HUES6 (cell line): ENCODE measurements at regions not wholly inside any gene's neighbourhood (a gene's known extent, or its start where the extent isn't known, plus 50 kb on each side); places are given as distances from the start of the nearest gene placed in this dataset.
"Not testable (repeated sequence)": the region's sequence is repeated elsewhere in the genome, so short reads cannot be mapped to it uniquely, and the experiment has no call there.

Experiments
- H3K27ac ChIP-seq: 2 replicates; pipeline ENCODE4 v1.7.0; 2013; ENCODE audit warnings: low read depth, mild to moderate bottlenecking, low read length, inconsistent platforms
- H3K27me3 ChIP-seq: 2 replicates; pipeline ENCODE4 v1.6.1; 2013; ENCODE audit warnings: low read length; ENCODE audit not compliant: control insufficient read depth, insufficient read depth
- H3K36me3 ChIP-seq: 2 replicates; pipeline ENCODE4 v1.6.1; 2013; ENCODE audit warnings: low read length; ENCODE audit not compliant: control insufficient read depth, insufficient read depth
- H3K4me1 ChIP-seq: 2 replicates; pipeline ENCODE4 v1.6.1; 2013; ENCODE audit warnings: low read length; ENCODE audit not compliant: control insufficient read depth, insufficient read depth
- H3K4me3 ChIP-seq: 2 replicates; pipeline ENCODE4 v1.5.1; 2013; ENCODE audit warnings: low read depth, low read length
- H3K9ac ChIP-seq: one replicate; pipeline ENCODE4 v1.6.1; 2013; ENCODE audit warnings: mild to moderate bottlenecking, low read length
- H3K9me3 ChIP-seq: 2 replicates; pipeline ENCODE4 v1.6.1; 2013; ENCODE audit warnings: low read depth, low read length; ENCODE audit not compliant: control insufficient read depth, insufficient read depth

DNA sequence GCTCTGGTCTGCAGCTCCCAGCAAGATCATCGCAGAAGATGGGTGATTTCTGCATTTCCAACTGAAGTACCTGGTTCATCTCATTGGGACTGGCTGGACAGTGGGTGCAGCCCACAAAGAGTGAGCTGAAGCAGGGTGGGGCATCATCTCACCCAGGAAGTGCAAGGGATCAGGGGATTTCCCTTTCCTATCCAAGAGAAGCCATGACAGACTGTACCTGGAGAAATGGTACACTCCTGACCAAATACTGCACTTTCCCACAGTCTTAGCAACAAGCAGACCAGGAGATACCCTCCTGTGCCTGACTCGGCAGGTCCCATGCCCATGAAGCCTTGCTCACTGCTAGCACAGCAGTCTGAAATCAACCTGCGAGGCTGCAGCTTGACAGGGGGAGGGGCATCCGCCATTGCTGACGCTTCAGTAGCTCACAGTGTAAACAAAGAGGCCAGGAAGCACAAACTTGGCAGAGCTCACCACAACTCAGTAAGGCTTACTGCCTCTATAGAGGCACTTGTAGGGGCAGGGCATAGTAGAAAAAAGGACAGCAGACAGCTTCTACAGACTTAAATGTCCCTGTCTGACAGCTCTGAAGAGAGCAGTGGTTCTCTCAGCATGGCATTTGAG lies 60.5 kb downstream of the AREG start:
- not testable (repeated sequence) for H3K36me3 ChIP-seq

DNA sequence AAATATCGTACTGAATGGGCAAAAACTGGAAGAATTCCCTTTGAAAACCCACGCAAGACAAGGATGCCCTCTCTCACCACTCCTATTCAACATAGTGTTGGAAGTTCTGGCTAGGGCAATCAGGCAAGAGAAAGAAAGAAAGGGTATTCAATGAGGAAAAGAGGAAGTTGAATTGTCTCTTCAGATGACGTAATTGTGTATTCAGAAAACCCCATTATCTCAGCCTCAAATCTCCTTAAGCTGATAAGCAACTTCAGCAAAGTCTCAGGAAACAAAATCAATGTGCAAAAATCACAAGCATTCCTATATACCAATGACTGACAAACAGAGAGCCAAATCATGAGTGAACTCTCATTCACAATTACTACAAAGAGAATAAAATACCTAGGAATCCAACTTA lies 64.4 kb downstream of the AREG start:
- H3K4me1 ChIP-seq, H3K27ac ChIP-seq, H3K9ac ChIP-seq, H3K27me3 ChIP-seq, H3K36me3 ChIP-seq, H3K9me3 ChIP-seq, H3K4me3 ChIP-seq: not testable (repeated sequence)

More for the DNA sequence above, 60.5 kb downstream of the AREG start:
- H3K27ac ChIP-seq, H3K9ac ChIP-seq, H3K27me3 ChIP-seq, H3K4me1 ChIP-seq, H3K9me3 ChIP-seq, H3K4me3 ChIP-seq: not testable (repeated sequence)

DNA sequence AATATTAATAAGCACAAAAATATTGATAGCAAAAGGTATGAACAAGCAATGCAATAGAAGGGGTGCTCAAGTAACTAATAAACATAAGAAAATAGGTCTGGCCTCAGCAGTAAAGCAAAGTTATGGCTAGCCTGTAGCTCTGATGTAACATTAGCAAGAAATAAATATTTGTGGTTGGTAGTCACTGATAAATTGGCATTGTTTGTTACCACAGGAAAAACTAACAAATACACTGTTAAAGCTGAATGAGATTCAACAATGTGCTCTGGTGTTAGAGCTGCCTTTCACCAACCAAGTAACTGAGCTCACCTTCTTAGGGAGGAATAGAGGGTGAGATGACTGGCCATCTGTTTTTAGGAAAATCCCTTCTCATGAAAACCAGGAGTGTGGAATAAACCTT lies 71.4 kb downstream of the AREG start:
- H3K4me3 ChIP-seq = no peak overlapping the region
- H3K9me3 ChIP-seq = no peaks in the 10 kb centered on the region
- H3K27me3 ChIP-seq = no peaks in the 10 kb centered on the region
- no peaks in the 10 kb centered on the region for H3K4me1 ChIP-seq
- H3K36me3 ChIP-seq = no peaks in the 10 kb centered on the region
- H3K27ac ChIP-seq = no peak overlapping the region
- no peak overlapping the region for H3K9ac ChIP-seq

DNA sequence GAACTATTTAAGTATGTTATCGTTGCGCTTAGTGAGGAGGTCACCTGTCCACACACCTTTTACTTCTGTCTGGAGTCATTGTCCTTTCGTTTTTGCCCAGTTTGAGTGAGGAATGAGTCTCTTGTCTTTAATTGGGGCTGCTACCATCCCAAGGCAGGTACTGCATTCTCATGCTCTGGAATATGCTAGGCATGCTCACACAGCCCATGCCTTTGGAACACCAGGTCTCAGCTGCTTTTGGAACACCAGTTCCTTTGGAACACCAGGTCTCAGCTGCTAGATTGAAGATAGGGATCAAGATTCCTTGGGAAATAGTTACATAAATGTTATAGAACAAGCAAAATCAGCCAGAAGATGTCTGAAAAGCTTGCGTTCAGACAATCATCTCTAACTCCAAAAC lies 73.1 kb downstream of the AREG start:
- Histone ChIP-seq H3K36me3 (no peaks in the 10 kb centered on the region), H3K9ac (no peak overlapping the region), H3K27me3 (no peaks in the 10 kb centered on the region), H3K27ac (no peak overlapping the region), H3K4me1 (no peaks in the 10 kb centered on the region), H3K9me3 (no peaks in the 10 kb centered on the region), H3K4me3 (no peak overlapping the region)

DNA sequence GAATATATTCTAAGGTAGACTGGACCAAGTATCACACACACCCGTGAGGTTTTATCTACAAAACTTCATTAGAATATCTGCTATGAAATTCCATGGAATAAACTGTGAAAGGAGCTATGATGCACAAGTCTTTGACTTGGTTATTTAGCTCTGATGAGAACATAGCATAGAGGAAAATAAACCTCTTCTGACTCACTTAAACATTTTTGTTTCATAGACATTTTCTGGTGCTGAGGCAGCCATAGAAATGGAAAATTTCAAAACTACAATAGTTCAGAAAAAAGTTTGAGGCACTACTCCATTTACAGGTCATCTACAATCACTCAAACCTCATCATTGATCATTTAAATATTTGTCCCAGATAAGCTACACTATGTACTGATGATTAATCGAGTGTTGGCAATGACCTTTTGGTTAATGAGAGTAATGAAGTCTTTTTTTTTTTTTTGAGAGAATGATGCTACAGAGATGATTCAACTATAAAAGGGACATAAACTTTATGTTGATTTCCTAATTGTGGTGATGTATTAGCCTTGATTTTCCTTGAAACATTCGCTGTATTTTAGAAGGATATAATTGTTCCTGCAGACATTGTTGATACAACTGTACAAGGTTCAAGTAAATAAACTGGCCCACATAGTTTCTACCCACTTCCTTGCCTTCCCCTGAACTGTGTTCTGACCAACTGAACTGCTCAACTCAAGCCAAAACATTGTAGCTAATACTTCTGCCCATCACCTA lies 77.5 kb downstream of the AREG start:
- Histone ChIP-seq H3K36me3 (no peaks in the 10 kb centered on the region), H3K9ac (no peak overlapping the region), H3K27me3 (no peaks in the 10 kb centered on the region), H3K4me1 (no peaks in the 10 kb centered on the region), H3K27ac (no peak overlapping the region), H3K4me3 (no peak overlapping the region), H3K9me3 (no peaks in the 10 kb centered on the region)

DNA sequence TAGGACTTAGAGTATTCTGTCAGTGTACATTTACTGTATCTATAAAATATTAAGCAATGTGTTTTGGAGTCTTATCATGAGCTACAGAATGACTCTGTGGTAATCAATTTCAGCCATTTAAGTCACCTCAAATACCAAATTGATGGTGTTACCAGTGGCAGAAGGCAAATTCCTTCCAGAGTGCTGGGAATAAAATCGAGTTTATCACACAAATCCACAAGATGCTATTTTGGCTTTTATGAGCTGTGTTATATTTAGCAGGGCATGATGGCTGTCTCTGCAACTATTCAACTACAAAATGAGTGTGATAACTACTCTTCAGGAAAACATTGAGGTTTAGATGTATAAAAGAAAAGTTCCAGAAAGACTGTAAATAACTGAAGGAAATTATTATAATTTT lies 78.2 kb downstream of the AREG start:
- H3K36me3 ChIP-seq = no peaks in the 10 kb centered on the region
- H3K9ac ChIP-seq = no peak overlapping the region
- no peaks in the 10 kb centered on the region for H3K9me3 ChIP-seq
- no peaks in the 10 kb centered on the region for H3K27me3 ChIP-seq
- H3K4me3 ChIP-seq = no peak overlapping the region
- H3K27ac ChIP-seq = no peak overlapping the region
- H3K4me1 ChIP-seq = no peaks in the 10 kb centered on the region

DNA sequence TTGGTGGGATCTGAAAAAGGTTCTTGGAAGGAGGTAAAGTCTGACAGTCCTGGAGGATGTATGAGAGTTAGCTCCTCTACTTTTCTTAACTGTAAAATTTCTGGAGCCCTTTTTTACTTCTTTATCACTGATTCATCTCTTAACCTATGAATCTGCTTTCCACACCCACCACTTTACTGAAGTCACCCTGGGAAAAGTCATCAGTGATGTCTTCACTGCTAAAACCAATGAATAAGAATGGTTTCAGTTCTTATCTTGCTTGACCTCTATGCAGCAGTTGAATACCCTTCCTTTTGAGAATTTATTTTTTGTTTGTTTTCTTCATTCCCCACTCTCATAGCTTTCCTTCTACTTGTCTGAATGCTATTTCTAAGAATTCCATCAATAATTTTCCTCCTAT lies 80.0 kb downstream of the AREG start:
- H3K9me3 ChIP-seq = no peaks in the 10 kb centered on the region
- no peaks in the 10 kb centered on the region for H3K4me1 ChIP-seq
- H3K27ac ChIP-seq = no peak overlapping the region
- no peaks in the 10 kb centered on the region for H3K27me3 ChIP-seq
- no peaks in the 10 kb centered on the region for H3K36me3 ChIP-seq
- no peak overlapping the region for H3K4me3 ChIP-seq
- no peak overlapping the region for H3K9ac ChIP-seq

DNA sequence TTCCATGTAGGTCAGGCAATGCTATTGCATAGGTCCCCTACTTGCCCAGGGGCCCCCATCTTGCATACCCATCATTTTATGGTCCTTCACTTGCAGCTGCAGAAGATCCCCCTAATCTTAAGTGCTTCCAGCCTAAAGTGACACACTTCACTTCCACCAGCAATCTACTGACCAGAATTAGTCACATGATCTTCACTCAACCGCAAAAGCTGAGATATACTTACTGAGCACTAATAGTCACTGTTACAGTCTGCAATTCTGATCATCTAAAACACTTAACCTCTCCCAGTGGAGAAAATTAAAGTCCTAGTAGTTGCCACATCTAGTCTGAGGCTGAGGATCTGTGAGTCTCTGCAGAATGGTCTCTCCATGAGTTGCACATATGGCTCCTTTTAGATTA lies 82.1 kb downstream of the AREG start:
- H3K36me3 ChIP-seq = no peaks in the 10 kb centered on the region
- H3K4me1 ChIP-seq = no peaks in the 10 kb centered on the region
- no peak overlapping the region for H3K27ac ChIP-seq
- no peaks in the 10 kb centered on the region for H3K27me3 ChIP-seq
- no peak overlapping the region for H3K9ac ChIP-seq
- H3K4me3 ChIP-seq = no peak overlapping the region
- no peaks in the 10 kb centered on the region for H3K9me3 ChIP-seq

DNA sequence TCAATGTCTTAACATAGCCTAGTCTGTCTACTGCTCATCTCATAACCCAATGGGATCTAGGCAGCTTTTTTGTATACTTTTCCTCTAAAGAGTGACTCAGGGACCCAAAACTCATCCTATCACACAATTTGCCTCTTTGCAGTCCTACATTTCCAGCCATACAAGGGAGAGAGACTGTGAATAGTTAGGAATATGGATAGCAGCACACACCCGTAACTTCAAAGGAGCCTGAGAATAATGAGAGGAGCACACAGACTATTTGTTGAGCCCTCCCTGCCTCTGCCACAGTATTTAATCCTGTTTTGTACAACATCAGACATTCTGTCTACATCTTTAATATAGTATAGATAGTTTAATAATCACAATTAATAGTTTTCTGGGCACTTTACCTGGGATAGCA lies 83.2 kb downstream of the AREG start:
- Histone ChIP-seq H3K27ac (no peak overlapping the region), H3K9me3 (no peaks in the 10 kb centered on the region), H3K36me3 (no peaks in the 10 kb centered on the region), H3K4me1 (no peaks in the 10 kb centered on the region), H3K4me3 (no peak overlapping the region), H3K9ac (no peak overlapping the region), H3K27me3 (no peaks in the 10 kb centered on the region)

DNA sequence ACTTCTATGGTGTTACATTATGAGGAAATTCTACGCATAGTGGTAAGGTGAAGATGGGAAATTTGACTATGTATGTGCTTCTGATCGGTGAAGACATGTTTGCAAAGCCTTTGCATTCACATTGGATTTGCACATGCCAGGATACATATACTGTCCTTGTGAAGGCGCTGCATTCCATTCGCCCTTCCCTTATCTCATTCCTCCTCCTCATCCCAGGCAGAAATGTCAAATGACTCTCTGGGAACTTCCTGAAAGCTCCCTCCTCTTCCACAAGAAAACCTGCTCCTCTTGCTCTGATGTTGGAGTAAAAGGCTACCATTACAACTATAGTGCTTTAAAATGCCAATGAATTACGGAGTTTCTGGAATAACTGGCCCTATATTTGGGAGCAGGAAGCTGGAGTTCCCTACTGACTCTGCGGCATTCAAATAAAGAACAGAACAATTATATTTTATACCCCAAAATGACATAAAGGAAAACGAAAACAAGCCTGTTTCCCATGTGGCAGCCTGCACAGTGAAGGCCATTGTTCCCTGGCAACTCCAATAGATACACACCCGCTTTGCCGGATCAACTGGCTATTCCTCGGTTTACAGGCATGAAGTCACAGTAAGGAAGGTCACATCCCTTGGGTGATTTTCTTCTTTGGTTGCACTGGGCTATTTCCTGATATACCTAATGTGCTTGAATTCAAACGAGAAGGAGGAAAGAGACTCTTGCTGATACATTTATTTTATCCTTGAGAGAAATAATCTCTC lies 84.5 kb downstream of the AREG start:
- Histone ChIP-seq H3K27me3 (no peaks in the 10 kb centered on the region), H3K9ac (no peak overlapping the region), H3K4me1 (no peaks in the 10 kb centered on the region; the same call in 1 of the 2 replicates), H3K36me3 (no peaks in the 10 kb centered on the region), H3K4me3 (no peak overlapping the region), H3K27ac (no peak overlapping the region), H3K9me3 (no peaks in the 10 kb centered on the region)
